Right renal pelvis (tissue), 4 donors: ENCODE measurements at regions not wholly inside any gene's neighbourhood (a gene's known extent, or its start where the extent isn't known, plus 50 kb on each side); places are given as distances from the start of the nearest gene placed in this dataset.
"Not testable (repeated sequence)": the region's sequence is repeated elsewhere in the genome, so short reads cannot be mapped to it uniquely, and the experiment has no call there.

Experiments
- DNase-seq, 4 donors: peaks; one replicate each; pipeline ENCODE4 v3.0.0-alpha.2; 2013; ENCODE audit warnings: low read depth in 4 of 4, low spot score in 3 of 4, missing footprints in 1 of 4

DNA sequence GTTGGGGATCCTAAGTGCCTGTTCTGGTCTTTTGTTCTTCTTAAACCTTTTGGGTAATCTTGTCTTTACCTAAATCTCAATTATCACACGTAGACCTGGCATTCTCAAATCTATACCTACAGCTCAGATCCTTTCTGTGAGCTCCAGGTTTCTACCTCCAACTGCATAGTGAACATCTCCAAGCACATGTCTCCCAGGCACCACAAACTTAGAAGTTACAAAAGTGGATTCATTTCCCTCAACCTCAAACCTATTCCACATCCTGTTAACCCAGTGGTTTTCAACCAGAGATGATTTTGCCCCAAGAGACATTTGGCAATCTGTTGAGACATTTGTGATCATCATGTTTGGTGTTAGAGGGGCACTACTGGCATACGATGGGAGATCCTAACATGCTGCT is 183.5 kb downstream of the TENT5A start:
- no peak for DNase-seq

DNA sequence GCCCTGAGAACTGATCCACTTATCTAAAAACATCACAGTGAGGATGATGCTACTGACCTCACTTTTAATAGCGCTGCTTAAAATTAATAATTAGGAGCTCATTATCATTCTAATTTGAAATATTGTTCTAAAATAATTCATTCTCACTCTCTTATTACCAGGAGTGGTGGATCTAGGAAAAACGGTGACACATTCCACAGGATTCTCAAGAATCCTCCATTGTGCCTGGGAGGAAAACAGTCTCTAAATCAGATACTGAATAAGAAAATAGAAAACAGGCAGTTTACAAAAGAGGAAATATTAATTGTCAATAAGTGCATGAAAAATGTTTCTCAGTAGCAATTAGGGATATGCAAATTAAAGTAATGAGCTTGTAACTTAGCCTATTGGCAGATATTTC is 187.4 kb downstream of the TENT5A start:
- DNase-seq, result no peak

DNA sequence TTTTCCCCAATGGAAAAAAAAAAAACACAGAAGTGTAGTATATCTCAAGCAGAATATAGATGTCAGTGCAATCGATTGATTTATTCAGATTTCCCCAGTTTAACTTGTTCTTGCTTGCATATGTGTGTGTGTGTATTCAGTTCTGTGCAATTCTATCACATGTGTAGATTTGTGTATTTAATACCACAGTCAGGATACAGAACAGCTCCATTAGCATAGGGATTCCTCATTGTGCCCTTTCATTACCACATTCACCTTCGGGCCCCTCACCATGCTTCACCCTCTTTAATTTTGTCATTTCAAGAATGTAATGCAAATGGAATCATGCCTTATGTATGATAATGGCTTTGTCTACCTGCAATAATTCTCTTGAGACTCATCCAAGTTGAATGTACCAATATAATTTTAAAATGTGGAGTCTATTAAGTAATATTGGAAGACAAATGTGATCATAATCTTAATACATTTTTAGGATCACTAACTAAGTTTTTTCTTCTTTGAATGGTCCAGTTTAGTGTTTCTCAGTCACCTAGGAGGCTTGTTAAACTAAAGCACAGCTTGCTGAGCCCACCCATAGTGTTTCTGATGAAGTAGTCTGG is 187.9 kb downstream of the TENT5A start:
- DNase-seq, result no peak

DNA sequence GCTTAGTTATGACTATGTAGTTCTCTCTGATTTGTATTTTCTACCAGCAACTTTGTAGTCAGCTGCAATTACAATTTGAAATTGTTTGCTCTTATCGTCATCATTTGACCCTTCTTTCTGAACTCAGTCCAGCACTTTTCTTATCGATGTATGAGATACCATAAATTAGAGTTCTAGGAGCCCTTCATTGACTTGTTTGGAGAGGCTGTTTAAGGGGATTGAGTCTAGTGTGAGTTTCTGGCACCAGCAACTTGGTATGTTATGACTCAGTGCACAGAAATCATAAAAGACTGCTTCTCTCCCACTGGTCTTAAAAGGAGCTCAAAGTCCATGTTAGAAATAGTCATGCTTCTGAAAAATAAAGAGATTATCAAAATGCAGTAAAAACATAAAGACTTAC is 190.3 kb downstream of the TENT5A start:
- no peak for DNase-seq

DNA sequence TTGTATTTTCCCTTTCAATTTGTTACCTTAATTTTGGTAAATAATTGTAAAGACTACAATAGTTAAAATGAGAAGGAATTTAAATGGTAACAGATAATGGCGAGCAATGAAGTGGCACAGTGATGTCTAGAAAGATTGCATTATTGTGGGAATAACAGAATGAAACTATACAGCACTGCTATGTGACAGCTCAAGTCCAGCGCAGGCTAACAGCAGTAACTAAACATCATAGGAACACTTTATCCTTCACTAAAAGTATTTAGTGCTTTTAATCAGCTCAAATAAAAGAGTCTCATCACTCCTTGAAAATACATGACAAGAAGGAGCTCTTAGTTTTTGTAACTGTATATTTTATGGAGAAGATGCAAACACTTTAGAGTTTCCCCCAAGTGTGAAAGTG is 190.8 kb downstream of the TENT5A start:
- no peak for DNase-seq

DNA sequence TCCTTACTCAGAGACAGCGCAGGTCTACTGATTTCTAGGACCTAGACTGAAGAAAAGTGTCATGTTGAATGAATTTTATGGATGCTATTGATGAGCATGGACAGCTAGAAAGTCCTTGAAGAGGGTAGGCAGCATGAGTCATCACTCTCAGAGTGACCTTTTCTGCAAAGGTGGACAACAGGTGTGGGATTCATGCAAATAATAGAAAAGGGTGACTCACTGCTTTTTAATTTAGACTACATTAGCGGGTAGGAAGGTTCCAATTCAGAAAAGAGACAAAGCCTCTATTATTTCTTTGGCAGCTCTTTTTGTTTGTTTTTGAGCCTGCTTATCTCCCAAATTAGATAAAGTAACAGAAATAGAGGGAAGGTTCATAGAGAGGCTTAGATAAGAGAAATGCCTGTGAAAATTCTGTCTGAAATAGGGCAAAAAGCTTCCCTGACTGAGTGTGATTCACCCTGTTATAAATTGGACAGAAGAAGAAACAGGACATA is 191.4 kb downstream of the TENT5A start:
- no peak for DNase-seq

DNA sequence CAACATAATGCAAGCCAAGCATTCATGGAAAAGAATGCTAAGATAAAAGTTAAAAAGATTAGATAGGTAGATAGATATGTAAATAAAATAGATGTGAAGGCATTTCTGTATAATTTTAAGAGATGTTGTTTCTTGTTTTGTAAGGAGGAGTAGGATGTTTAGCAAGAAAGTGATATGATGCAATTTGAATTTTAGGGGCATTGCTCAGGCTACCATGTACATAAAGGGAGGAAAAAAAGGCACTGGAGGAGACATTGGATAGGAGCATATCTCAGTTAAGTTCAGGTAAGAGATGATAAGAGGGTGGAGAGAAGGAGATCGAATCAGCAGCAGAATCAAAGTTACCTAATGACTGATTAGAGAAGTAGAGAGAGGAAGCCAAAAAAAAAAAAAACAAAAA is 194.7 kb downstream of the TENT5A start:
- DNase-seq, result no peak

DNA sequence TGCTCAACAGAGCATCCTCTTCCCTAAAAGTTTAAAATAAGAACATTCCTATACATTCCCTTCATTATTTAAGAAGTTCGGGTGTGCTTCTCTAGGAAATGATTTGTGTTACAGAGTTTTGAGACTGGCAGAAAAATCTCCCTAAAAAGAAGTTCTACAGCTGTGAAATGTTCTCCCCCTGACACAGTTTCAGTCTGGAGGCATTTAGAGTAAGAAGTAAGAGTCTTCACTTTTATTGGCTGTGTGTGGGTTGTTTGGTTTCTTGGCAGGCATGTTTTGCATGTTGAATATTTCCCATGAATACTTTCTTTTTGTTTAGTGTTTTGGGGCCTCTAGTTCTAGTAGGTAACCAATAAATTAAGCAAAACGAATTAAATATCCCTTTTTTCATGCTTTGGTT is 195.9 kb downstream of the TENT5A start:
- DNase-seq, result peak in 2 of 4 donors; percentile 14 to 28

DNA sequence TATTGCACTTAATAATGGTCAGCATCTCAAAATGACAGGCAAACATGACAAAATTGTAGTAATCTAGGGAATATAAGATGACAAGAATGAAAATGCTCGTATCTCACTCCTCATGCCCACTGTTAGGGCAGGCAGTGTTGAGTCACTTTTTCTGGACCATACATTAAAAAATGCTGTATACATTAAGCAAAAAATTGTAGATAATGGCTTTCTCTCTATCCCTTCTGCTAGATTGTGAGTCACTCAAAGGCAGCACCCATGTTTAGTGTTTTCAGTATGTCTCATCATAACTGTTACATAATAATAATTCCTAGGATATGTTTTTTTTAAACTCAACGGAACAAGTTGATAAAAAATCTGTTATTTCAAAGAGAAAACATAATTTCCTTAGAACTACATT is 199.3 kb downstream of the TENT5A start:
- no peak for DNase-seq

DNA sequence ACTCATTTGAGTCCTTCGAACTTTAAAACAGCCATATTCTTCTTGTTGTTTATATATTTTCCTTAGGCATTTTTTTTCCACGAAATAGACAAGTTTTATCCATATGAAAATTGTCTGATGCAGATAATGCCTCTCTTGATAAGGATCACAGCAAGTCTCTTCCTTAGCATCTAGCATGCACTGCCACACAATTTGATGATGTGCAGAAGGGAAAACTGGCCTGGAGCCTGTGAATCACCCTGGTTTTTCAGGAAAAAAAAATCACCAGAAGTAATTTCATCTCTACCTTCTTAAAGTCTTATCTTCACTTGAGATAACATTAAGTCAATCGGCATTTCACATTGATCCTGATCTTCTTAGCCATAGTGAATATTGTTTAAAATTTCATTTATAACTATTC is 199.8 kb downstream of the TENT5A start:
- no peak for DNase-seq

DNA sequence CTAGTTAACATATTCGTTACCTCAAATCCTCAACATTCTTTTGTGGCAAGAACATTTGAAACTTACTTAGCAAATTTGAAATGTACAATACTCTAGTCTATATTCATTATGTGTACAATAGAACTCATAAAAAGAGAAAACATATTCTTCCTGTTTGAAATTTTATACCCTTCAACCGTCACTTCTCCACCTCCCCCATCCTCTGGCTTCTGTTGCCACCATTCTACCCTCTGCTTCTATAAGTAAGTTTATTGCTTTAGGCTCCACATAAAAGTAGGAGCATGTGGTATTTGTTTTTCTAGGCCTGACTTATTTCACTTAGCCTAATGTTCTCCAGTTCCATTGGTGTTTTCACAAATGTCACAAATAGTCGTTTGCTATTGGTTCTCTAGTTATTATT is 205.3 kb downstream of the TENT5A start:
- DNase-seq, result no peak

DNA sequence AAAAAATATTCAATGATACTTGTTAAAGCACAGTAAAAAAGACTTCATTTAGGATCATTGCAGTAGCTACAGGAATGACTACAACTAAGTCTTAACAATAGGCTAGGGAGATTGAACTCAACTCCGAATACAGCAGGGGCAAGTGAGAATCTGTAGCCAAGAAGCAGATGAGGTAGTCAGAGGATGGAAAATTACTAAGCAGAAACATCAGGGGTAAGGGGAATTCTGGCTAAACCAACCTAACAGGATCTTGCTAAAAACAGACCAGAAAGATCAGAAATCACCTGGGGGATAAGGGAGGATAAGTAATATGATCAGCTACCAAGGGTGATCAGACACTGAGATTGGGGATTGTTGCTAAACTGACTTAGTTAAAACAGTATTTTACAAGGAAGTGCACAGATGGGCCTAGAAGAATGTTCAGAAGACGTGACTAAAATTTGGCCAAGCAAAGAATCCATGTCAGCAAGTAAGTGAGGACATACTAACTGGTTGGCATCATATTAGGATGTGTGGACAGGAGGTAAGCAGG is 217.5 kb downstream of the TENT5A start:
- DNase-seq, result no peak

DNA sequence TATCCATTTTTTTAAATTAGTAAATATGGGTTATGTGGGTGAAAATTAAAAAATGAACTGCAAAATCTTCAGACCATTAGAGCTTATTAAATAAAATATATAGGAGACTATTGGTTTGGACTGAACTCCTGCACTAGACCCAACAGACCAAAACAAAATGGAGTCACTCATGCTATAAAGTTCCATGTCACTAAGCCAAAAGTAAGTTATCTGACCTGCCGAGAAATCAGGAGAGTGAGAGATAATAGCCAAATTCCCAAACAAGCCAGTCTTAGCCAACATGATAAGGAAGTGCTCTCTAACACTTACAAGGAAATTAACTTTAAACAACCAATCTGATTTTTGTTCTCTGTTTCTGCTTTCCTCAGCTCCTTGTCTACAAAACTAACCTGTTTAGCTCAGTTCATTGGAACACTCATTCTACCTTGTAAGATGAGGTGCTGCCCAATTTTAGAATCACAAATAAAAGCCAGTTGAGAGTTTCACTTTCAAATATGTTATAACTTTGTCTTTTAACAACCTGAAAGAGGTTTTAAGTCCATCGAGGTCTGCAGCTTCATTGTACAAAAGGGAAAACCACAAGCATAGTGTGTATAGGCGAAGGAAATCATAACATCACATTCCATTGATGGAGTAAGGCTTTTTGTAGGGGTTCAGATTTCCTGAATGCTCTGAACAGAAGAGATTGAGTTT is 220.5 kb downstream of the TENT5A start:
- no peak for DNase-seq

DNA sequence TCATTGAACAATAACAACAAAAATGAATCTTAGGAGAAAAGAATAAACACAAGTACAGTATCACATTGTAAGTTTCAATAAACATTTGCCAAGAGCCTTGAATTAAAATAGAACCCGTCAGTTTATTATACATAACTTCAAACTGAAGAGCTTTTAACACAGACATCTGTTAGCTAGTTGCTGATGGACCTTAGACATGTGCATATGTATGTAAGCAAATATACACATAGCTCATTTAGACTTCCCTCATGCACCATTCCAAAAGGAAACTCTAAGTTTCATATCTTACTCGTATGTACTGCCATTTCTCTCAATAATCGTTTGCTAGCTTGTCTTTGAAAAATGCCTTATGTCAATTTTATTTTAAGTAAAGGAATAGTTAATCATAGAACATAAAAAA is 235.0 kb downstream of the TENT5A start:
- DNase-seq, result no peak

DNA sequence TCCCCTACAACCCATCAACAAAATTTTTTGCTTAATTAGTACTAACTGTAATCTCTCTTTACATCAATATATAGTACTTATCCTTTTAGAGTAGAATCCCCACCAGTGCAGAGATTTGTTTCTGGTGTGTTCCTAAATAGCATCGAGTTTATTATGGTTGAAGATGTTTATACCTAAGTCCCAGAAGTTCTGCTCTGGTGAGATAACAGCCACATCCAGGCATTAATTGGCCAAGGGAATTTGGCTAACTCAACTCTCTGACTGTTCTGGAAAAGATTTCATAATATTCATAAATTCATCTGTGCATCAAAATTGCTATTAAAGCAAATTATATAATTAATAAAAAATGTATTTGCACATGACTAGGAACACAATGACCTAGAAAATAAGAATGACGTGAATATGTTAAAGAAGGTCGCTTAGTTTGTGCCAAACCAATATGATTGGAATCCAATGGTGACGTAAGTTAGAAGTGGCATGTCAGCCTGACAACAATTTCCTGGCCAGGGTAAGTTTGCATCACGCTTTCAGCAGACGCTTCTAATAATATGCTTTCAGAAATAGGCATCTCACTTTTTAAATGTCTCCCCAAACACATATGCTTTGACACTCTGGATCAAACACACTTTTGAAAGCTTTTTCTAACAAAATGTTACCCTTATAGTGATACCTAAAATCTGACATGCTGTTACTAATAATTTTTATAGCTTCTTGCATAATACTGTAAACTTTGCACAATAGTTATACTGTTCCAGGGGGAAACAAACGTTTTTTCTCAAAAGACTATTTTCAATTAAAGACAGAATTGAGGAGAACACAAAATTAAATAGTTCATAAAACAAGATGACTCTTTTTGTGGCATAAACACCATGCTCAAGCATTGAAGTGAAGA is 236.7 kb downstream of the TENT5A start:
- DNase-seq, result no peak

DNA sequence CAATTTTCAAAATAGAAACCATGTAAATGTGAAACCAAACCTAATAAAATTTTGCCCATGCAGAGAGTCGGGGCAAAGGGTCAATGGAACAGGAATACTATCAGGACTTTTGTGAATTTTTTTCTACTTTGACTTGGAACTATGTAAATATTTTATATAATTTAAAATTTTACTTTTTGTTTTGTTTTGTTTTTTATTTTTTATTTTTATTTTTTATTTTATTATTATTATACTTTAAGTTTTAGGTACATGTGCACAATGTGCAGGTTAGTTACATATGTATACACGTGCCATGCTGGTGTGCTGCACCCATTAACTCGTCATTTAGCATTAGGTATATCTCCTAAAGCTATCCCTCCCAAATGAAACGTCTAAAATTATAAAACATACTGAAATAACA is 238.3 kb downstream of the TENT5A start:
- not testable (repeated sequence) for DNase-seq

DNA sequence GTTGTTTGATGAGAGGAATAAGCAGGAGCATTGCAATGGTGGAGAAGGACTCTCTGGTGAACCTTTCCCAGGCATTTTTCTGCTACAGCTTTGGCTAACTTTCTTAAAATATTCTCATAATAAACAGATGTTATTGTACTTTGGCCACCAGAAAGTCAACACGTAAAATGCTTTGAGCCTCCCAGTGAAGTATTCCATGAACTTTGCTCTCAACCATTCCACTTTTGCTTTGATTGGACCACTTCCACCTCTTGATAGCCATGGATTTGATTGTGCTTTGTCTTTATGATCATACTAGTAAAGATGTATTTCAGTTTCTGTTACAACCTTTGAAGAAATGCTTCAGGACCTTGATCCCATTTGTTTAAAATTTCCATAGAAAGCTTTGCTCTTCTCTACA is 241.1 kb downstream of the TENT5A start:
- no peak for DNase-seq

DNA sequence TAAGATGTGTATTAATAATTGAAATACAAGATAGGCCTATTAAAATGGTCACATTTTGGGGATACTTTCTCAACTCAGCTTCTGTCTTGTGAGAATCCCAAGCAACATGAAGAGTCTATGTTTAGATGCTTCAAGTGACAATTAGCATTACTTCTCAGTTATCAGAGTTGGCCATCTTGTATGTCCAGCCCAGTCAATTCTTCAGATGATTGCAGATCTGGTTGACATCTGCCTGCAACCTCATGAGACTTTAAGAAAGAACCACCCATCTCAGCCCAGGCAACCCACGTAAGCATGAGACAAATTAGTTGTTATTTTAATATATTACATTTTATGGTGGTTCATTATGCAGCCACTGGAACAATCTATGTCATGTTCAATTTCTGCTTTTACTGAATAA is 256.5 kb downstream of the TENT5A start:
- DNase-seq, result no peak

DNA sequence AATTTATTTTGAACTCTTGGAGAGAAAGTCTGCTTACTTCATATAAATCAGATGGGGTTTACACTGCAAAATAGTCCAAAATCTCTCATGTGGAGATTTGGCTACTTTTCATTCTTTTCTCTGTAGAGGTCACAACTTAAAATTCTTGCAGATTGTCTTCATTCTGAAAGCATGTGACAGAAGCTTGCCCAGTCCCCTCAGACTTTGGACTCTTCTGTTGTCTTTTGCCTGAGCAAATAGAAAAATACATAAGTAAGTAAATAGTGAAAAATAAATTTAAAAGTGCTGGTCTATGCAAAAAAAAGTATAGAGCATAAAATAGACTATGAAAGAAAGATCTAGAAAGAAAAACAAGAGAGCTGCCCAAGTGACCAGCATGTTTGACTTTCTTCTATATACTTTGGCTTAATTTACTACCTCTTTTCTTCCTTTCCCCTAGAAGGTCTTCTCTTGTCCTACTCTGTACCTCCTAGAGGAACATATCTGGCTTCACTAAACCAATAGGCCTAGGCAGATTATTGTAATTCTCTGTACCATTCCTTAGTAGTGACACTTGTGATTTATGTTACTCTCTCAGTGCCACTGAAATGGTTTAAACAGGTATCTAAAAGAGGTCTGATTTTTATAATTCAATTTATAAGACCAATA is 260.9 kb downstream of the TENT5A start:
- DNase-seq, result no peak

DNA sequence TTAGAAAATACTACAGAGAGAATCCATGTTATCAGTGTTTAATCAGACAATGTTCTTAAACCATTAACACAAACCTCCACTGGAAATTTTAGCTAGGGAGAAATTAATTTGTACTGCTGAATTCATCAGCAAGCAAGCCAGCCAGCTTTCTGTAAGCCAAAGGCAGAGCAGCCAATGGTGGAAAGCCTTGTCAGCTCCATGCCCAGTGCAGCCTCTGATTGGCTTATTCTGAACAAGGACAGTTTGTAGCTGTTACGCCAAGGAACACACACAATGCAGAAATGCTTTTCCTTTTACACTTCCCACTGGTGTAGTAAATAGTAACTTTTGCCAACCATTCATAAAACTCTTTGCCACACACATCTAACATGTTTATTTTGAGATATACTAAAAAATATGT is 265.0 kb downstream of the TENT5A start:
- DNase-seq, result no peak

DNA sequence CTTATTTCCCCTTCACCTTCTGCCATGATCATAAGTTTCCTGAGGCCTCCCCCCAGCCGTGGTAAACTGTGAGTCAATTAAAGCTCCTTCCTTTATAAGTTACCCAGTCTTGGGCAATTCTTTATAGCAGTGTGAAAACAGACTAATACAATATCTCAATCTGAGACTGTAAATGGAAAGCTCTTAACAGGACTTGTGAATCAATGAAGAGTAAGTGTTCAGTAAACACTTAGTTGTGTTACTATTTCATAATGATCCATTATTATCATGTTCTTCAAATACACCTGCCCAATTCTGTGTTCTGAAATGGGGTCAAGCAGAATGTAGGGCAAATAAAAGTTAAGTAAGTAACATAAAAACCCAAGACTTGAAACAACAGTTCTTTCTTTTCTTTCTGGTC is 266.2 kb downstream of the TENT5A start:
- DNase-seq, result no peak
